Duodenal mucosa (tissue), 2 donors: ENCODE measurements at regions not wholly inside any gene's neighbourhood (a gene's known extent, or its start where the extent isn't known, plus 50 kb on each side); places are given as distances from the start of the nearest gene placed in this dataset.

Source experiments
- H3K27ac ChIP-seq: one replicate; pipeline ENCODE4 v1.7.0; 2013; ENCODE audit warnings: low read depth, low read length
- H3K27me3 ChIP-seq, 2 donors: one replicate each; pipeline ENCODE4 v1.7.0; 2013; ENCODE audit warnings: low read length in 2 of 2, control low read depth in 1 of 2; ENCODE audit not compliant: insufficient read depth in 2 of 2, control insufficient read depth in 1 of 2
- H3K36me3 ChIP-seq, 2 donors: one replicate each; pipeline ENCODE4 v1.7.0; 2013; ENCODE audit warnings: low read length in 2 of 2, control low read depth in 1 of 2; ENCODE audit not compliant: insufficient read depth in 2 of 2, control insufficient read depth in 1 of 2
- H3K4me1 ChIP-seq, 2 donors: one replicate each; pipeline ENCODE4 v1.7.0; 2013; ENCODE audit warnings: low read length in 2 of 2, control low read depth in 1 of 2; ENCODE audit not compliant: insufficient read depth in 2 of 2, control insufficient read depth in 1 of 2
- H3K4me3 ChIP-seq, 2 donors: one replicate each; pipeline ENCODE4 v1.7.0; 2013; ENCODE audit warnings: low read length in 2 of 2, low read depth in 1 of 2
- H3K9ac ChIP-seq, 2 donors: one replicate each; pipeline ENCODE4 v1.7.0; 2013; ENCODE audit warnings: low read length in 2 of 2, low read depth in 1 of 2
- H3K9me3 ChIP-seq, 2 donors: one replicate each; pipeline ENCODE4 v1.7.0; 2013; ENCODE audit warnings: low read length in 2 of 2, control low read depth in 1 of 2; ENCODE audit not compliant: control insufficient read depth in 1 of 2

GRCh38 chr10:57017356-57018037 lies 656.4 kb upstream of the ZWINT start:
- no peaks in the 10 kb centered on the region for H3K4me1 ChIP-seq
- peaks cover 15 to 16% of the 10 kb centered on the region in 2 donors for H3K9me3 ChIP-seq
- no peaks in the 10 kb centered on the region for H3K36me3 ChIP-seq
- H3K9ac ChIP-seq: no peak overlapping the region
- no peaks in the 10 kb centered on the region for H3K27me3 ChIP-seq
- H3K27ac ChIP-seq: no peak overlapping the region
- H3K4me3 ChIP-seq: no peak overlapping the region

- Histone ChIP-seq H3K4me1 (no peaks in the 10 kb centered on the region), H3K4me3 (no peak overlapping the region), H3K36me3 (no peaks in the 10 kb centered on the region), H3K9ac (no peak overlapping the region), H3K27ac (no peak overlapping the region), H3K9me3 (peaks cover 15 to 16% of the 10 kb centered on the region in 2 donors), H3K27me3 (no peaks in the 10 kb centered on the region)
These were observed 654.7 kb upstream of the ZWINT start for GRCh38 chr10:57015595-57016318.

GRCh38 chr10:57015187-57015586 lies 654.1 kb upstream of the ZWINT start:
- Histone ChIP-seq H3K27ac (no peak overlapping the region), H3K4me3 (no peak overlapping the region), H3K9ac (no peak overlapping the region), H3K4me1 (no peaks in the 10 kb centered on the region), H3K9me3 (peaks cover 15 to 16% of the 10 kb centered on the region in 2 donors), H3K27me3 (no peaks in the 10 kb centered on the region), H3K36me3 (no peaks in the 10 kb centered on the region)

GRCh38 chr10:57014758-57015157 lies 653.7 kb upstream of the ZWINT start:
- H3K4me3 ChIP-seq: no peak overlapping the region
- H3K36me3 ChIP-seq: no peaks in the 10 kb centered on the region
- H3K4me1 ChIP-seq: no peaks in the 10 kb centered on the region
- no peak overlapping the region for H3K9ac ChIP-seq
- H3K27me3 ChIP-seq: no peaks in the 10 kb centered on the region
- H3K9me3 ChIP-seq: peaks cover 12 to 15% of the 10 kb centered on the region in 2 donors
- no peak overlapping the region for H3K27ac ChIP-seq

GRCh38 chr10:57008189-57008588 lies 647.1 kb upstream of the ZWINT start:
- Histone ChIP-seq H3K9me3 (no peaks in the 10 kb centered on the region), H3K27ac (no peak overlapping the region), H3K27me3 (no peaks in the 10 kb centered on the region)

GRCh38 chr10:56991591-56992069 lies 630.6 kb upstream of the ZWINT start:
- Histone ChIP-seq H3K4me1 (no peaks in the 10 kb centered on the region), H3K27ac (no peak overlapping the region), H3K4me3 (no peak overlapping the region), H3K9ac (no peak overlapping the region), H3K27me3 (no peaks in the 10 kb centered on the region), H3K9me3 (peaks cover 3 to 13% of the 10 kb centered on the region in 2 donors), H3K36me3 (no peaks in the 10 kb centered on the region)

More at GRCh38 chr10:57008189-57008588, 647.1 kb upstream of the ZWINT start:
- Histone ChIP-seq H3K4me3 (no peak overlapping the region), H3K4me1 (no peaks in the 10 kb centered on the region), H3K36me3 (no peaks in the 10 kb centered on the region), H3K9ac (no peak overlapping the region)

GRCh38 chr10:56975513-56975912 lies 614.5 kb upstream of the ZWINT start:
- Histone ChIP-seq H3K9me3 (peaks cover 2 to 12% of the 10 kb centered on the region in 2 donors), H3K4me3 (no peak overlapping the region), H3K36me3 (no peaks in the 10 kb centered on the region), H3K27me3 (no peaks in the 10 kb centered on the region), H3K27ac (no peak overlapping the region), H3K4me1 (no peaks in the 10 kb centered on the region), H3K9ac (no peak overlapping the region)

GRCh38 chr10:56973766-56974165 lies 612.7 kb upstream of the ZWINT start:
- Histone ChIP-seq H3K36me3 (no peaks in the 10 kb centered on the region), H3K4me3 (no peak overlapping the region), H3K27ac (no peak overlapping the region), H3K4me1 (no peaks in the 10 kb centered on the region), H3K9ac (no peak overlapping the region), H3K9me3 (peaks cover 2 to 10% of the 10 kb centered on the region in 2 donors), H3K27me3 (no peaks in the 10 kb centered on the region)

- Histone ChIP-seq H3K27ac (no peak overlapping the region), H3K27me3 (no peaks in the 10 kb centered on the region), H3K9ac (no peak overlapping the region), H3K4me3 (no peak overlapping the region), H3K9me3 (peaks cover 0 to 12% of the 10 kb centered on the region in 2 donors), H3K4me1 (no peaks in the 10 kb centered on the region), H3K36me3 (no peaks in the 10 kb centered on the region)
These were observed 582.2 kb upstream of the ZWINT start for GRCh38 chr10:56943221-56943755.

GRCh38 chr10:56934515-56934914 lies 573.5 kb upstream of the ZWINT start:
- H3K27me3 ChIP-seq: no peaks in the 10 kb centered on the region
- H3K9ac ChIP-seq: no peak overlapping the region
- H3K9me3 ChIP-seq: peaks cover 10 to 18% of the 10 kb centered on the region in 2 donors
- no peaks in the 10 kb centered on the region for H3K36me3 ChIP-seq
- no peaks in the 10 kb centered on the region for H3K4me1 ChIP-seq
- H3K27ac ChIP-seq: no peak overlapping the region
- H3K4me3 ChIP-seq: no peak overlapping the region
